SK-N-MC (cell line): ENCODE measurements at regions not wholly inside any gene's neighbourhood (a gene's known extent, or its start where the extent isn't known, plus 50 kb on each side); places are given as distances from the start of the nearest gene placed in this dataset.

ENCODE experiments used
- DNase-seq: peaks from one replicate; pipeline ENCODE4 v3.0.0-alpha.2; 2011; ENCODE audit warnings: low read depth, low spot score
- H3K27ac ChIP-seq: fragments of 200-600 bp; sonication (generic); 2 replicates; pipeline ENCODE4 v1.5.1; 2016; ENCODE audit warnings: mixed run types
- H3K36me3 ChIP-seq: fragments of 200-600 bp; sonication (generic); 2 replicates; pipeline ENCODE4 v1.6.1; 2017; ENCODE audit warnings: antibody characterized with exemption, low read length, mixed read lengths; ENCODE audit not compliant: insufficient read depth
- H3K4me3 ChIP-seq: fragments of 200-600 bp; sonication (generic); 2 replicates; pipeline ENCODE4 v1.5.1; 2016
- H3K9ac ChIP-seq: fragments of 200-600 bp; sonication (generic); 2 replicates; pipeline ENCODE4 v1.8.0; 2017; ENCODE audit warnings: mixed run types, mixed read lengths; ENCODE audit not compliant: insufficient read length
- H3K9me3 ChIP-seq: fragments of 200-600 bp; sonication (generic); 2 replicates; pipeline ENCODE4 v1.6.1; 2017; ENCODE audit warnings: low read depth, mild to moderate bottlenecking, antibody characterized with exemption, low read length, moderate library complexity, mixed read lengths
- EZH2 ChIP-seq: fragments of 200-600 bp; sonication (generic); IDR thresholded peaks from one replicate; pipeline ENCODE4 v1.6.1; 2017; ENCODE audit warnings: antibody characterized with exemption
- FOXP2 ChIP-seq: optimal IDR thresholded peaks from 2 replicates; pipeline ENCODE3; 2011; ENCODE audit warnings: mild to moderate bottlenecking, moderate library complexity; ENCODE audit not compliant: insufficient read depth; ENCODE audit errors: extremely low read length, control extremely low read depth
- POLR2AphosphoS5 ChIP-seq: IDR thresholded peaks from 2 replicates; pipeline ENCODE4 v1.6.1; 2012; ENCODE audit warnings: mild to moderate bottlenecking, low read depth, low read length, borderline replicate concordance

DNA sequence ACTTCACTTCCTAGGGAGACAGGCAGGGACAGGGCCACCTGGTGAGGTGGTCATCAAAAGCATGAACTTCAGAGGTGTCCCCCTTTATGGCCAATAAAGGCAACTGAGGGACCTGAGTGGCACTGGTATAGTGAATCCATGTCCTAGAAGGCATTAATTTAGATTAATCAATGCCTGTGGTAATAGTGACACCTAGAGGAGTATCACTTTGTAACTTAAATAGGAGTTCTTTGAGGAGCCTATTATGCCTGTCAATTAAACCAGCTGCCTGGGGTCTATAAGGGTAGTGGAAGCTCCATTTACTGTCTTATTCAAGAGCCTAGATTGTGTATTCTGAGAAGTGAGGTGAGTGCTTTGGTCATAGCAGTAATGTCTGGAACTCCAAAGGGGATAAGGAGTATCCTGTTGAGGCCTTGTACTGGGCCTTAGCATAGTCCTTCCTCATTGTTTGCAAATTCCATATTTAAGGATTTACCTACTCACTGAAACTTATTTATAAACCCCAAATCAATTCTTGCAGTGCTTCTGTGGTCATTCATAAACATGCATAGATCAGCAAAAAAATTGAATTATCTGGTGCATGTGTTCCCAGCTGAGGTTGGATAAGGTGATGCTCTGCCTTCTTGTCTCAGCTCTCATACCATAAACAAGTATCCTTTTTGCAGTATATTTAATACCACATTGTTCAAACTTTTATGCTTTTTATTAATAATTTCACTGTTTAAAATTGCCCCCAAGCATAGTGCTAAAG lies 213.8 kb upstream of the RADX start:
- no peak overlapping the region for H3K27ac ChIP-seq
- no peaks in the 10 kb centered on the region for H3K36me3 ChIP-seq
- H3K9ac ChIP-seq = no peak overlapping the region
- no peak overlapping the region for H3K4me3 ChIP-seq
- DNase-seq = peak; percentile 6
- TF ChIP-seq FOXP2 = no peak
- no peak for TF ChIP-seq POLR2AphosphoS5
- TF ChIP-seq EZH2 = no peak
- no peaks in the 10 kb centered on the region for H3K9me3 ChIP-seq

DNA sequence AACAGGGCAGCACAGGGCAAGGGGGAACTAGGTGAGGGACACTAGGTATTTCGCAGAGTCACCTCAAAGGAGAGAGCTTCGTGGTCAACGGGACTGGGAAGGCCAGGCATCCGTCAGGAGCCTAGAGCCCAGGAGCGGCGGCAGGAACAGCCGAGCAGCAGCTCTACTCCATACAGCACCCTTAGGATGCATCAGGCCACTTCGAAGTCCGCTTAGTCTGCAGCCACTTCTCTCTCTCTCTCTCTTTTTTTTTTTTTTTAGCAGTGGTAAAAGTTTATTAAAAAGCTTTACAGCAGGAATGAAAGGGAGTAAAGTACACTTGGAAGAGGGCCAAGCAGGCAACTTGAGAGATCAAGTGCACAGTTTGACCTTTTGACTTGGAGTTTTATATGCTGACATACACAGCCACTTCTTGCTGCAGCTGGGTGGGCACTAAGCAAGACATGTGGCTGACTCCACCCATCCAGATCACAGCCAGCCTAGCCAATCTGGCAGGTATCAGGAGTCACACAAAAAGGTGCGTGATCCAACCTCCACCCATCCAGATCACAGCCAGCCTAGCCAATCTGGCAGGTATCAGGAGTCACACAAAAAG lies 209.7 kb upstream of the RADX start:
- no peak for TF ChIP-seq EZH2
- no peak for TF ChIP-seq POLR2AphosphoS5
- TF ChIP-seq FOXP2 = no peak
- Histone ChIP-seq H3K9me3 (no peaks in the 10 kb centered on the region), H3K27ac (no peak overlapping the region), H3K9ac (no peak overlapping the region), H3K4me3 (no peak overlapping the region), H3K36me3 (no peaks in the 10 kb centered on the region)
- DNase-seq = no peak

DNA sequence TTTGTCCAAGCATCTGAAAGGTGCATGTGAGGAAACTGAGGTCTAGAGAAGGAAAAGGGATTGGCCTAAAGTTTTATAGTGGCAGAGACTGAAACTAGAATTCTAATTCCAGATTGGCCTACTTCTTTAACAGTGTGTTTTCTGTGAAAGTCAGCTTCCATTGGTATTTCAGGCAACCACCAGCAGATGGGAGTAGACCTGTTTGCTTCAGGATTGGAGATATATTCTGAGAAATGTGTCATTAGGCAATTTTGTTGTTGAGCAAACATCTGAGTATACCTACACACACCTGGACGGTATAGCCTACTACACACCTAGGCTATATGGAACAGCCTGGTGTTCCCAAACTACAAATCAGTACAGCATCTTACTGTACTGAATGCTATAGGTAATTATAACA lies 207.3 kb upstream of the RADX start:
- no peak overlapping the region for H3K27ac ChIP-seq
- TF ChIP-seq EZH2 (no peak), POLR2AphosphoS5 (no peak), FOXP2 (no peak)
- H3K4me3 ChIP-seq = no peak overlapping the region
- DNase-seq = no peak
- H3K9me3 ChIP-seq = no peaks in the 10 kb centered on the region
- H3K9ac ChIP-seq = no peak overlapping the region
- H3K36me3 ChIP-seq = no peaks in the 10 kb centered on the region

DNA sequence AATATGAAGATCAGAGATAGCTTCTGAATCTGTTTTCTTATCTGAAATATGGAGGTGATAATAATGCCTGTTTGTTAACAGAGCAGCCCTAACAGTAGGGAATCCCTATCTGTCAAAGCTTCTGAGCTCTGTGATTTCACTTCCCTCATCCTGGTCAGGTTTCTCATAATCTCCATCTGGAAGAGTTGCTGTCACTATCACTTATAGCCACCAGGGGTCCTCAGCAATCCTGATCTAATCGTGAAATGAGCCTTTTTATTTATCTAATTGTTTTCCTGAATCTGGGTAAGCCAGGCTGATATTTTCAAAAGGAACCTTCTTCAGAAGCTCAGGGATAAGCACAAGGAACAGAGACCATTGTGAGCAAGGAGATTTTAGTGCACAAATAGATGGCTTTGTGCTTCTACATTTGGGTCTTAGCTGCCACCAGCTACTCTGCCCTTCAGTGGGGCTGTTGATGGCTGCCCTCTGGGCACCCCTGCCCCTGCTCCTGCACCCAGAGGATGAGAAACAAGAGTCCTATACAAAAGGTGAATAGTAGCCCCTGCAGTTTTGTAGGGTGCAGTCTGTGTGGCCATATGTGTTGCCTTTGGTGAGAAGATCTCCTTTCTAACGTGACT lies 196.4 kb upstream of the RADX start:
- no peaks in the 10 kb centered on the region for H3K36me3 ChIP-seq
- TF ChIP-seq POLR2AphosphoS5 = no peak
- no peak for TF ChIP-seq EZH2
- TF ChIP-seq FOXP2 = no peak
- H3K4me3 ChIP-seq = no peak overlapping the region
- no peak for DNase-seq
- H3K27ac ChIP-seq = no peak overlapping the region
- no peak overlapping the region for H3K9ac ChIP-seq
- no peaks in the 10 kb centered on the region; the same call in 1 of the 2 replicates for H3K9me3 ChIP-seq

DNA sequence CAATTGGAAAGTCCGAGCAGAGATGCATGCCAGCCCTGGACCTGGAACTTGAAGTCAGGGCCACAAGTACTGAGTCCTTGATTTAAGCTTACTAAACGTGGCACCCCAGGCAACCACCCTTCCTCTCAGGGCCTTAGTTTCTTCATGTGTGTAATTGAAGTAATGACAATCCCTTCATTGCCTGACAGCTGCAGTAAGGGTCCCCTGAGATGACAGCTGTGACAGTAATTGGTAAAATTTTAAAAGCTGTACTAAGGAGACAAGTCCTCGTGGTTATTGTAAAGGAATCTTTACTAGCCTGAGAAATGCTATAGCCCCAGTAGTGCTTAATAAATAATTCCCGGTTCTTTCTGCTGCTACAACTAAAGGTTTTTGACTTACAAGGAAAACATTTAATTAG lies 175.1 kb upstream of the RADX start:
- TF ChIP-seq FOXP2 (no peak), POLR2AphosphoS5 (no peak), EZH2 (no peak)
- no peaks in the 10 kb centered on the region for H3K36me3 ChIP-seq
- DNase-seq = no peak

DNA sequence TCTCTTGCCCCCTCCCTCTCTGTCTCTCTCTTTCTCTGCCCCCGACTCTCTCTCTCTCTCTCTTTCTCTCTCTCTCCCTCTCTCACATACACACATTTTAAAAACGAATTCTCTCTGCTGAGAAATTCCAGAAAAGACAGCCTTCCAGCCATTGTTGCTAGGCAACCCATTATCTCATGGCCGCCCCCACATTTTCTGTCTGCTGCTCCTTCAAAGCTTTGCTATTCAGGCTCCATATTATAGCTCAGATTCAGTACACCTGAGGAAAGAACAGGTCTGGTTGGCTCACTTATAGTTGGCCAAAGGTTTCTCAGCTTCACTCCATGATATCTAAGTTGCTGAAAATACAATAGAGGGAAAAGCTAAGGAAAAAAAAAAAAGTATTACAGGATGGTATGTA lies 174.4 kb upstream of the RADX start:
- no peak overlapping the region for H3K27ac ChIP-seq
- H3K9ac ChIP-seq = no peak overlapping the region
- no peak overlapping the region for H3K4me3 ChIP-seq
- no peak for DNase-seq
- TF ChIP-seq POLR2AphosphoS5 (no peak), FOXP2 (no peak), EZH2 (no peak)
- no peaks in the 10 kb centered on the region for H3K36me3 ChIP-seq
- no peaks in the 10 kb centered on the region for H3K9me3 ChIP-seq

More for the DNA sequence above, 175.1 kb upstream of the RADX start:
- Histone ChIP-seq H3K9me3 (no peaks in the 10 kb centered on the region), H3K27ac (no peak overlapping the region), H3K4me3 (no peak overlapping the region), H3K9ac (no peak overlapping the region)

DNA sequence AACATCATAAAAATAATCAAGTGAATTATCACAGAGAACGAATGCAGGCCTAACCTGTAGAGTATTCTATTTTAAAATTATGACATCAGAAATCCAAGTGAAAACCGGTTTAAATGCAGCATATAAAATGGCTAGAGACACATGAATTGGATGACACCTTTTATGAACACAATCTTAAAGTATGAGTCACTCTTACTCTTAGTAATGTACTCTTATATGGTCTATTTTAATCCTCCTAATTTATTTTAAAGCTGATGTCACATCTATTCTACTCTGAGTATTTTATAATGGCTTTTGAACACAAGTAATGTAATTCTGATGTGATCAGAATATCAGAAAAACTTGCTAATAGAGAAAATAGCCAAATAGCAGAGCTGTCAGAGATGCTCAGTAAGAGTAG lies 161.4 kb upstream of the RADX start:
- no peak for TF ChIP-seq POLR2AphosphoS5
- no peak for TF ChIP-seq EZH2
- no peak for TF ChIP-seq FOXP2
- no peak for DNase-seq
- Histone ChIP-seq H3K9ac (no peak overlapping the region), H3K27ac (no peak overlapping the region), H3K36me3 (no peaks in the 10 kb centered on the region), H3K9me3 (no peaks in the 10 kb centered on the region), H3K4me3 (no peak overlapping the region)

DNA sequence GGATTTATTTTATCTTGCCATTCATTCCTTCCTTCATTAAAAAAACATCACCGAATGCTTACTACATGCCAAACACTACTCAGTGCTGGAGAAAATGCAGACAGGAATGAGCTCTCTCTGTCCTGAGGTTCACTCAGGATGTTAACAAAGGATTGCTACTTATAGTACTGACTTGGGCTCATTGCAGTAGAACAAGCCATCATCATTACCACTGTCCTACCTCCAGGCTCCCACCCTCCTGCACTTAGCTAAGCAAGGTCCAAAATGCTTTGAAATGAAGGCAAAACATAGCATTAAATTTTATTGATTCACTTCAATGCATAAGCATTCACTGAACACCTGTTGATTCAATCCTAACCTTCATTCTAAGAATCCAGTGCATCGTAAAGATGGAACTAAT lies 159.8 kb upstream of the RADX start:
- DNase-seq = no peak
- TF ChIP-seq EZH2 (no peak), FOXP2 (no peak), POLR2AphosphoS5 (no peak)
- Histone ChIP-seq H3K27ac (no peak overlapping the region), H3K9ac (no peak overlapping the region), H3K36me3 (no peaks in the 10 kb centered on the region), H3K9me3 (no peaks in the 10 kb centered on the region), H3K4me3 (no peak overlapping the region)

DNA sequence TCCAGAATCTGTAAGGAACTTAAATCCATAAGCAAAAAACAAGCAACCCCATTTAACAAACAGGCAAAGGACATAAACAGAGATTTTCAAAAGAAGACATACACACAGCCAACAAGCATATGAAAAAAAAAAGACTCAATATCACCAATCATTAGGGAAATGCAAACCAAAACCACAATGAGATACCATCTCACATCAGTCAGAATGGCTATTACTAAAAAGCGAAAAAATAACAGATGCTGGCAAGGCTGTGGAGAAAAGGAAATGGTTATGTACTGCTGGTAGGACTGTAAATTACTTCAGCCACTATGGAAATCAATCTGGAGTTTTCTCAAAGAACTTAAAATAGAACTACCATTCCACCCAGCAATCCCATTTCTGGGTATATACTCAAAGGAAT lies 156.8 kb upstream of the RADX start:
- no peaks in the 10 kb centered on the region for H3K36me3 ChIP-seq
- no peak overlapping the region for H3K4me3 ChIP-seq
- no peak for DNase-seq
- no peak overlapping the region for H3K9ac ChIP-seq
- H3K27ac ChIP-seq = no peak overlapping the region
- no peaks in the 10 kb centered on the region for H3K9me3 ChIP-seq
- TF ChIP-seq POLR2AphosphoS5 (no peak), FOXP2 (no peak), EZH2 (no peak)
